HepG2 (cell line): ENCODE measurements at regions not wholly inside any gene's neighbourhood (a gene's known extent, or its start where the extent isn't known, plus 50 kb on each side); places are given as distances from the start of the nearest gene placed in this dataset.

Source experiments
- ATAC-seq: fragments of 200-7000 bp; cut with Tn5 transposase; 3 replicates; pipeline ENCODE4 v1.9.1; 2020; ENCODE audit warnings: mild to moderate bottlenecking, moderate library complexity
- BruUV-seq: library from RNA; stranded (reverse); fragments of 400-500 nt; replicated peaks from 2 replicates; lab custom pipeline; 2021; lab: Mats Ljungman, UMichigan
- CTCF ChIA-PET: fragments of 300-600 bp; formaldehyde crosslinking; extraction: SDS; loops from one replicate; lab custom pipeline; 2021; ENCODE audit warnings: low total read pairs, inconsistent platforms, low intra/inter-chr PET ratio; lab: Yijun Ruan, JAX
- POLR2A ChIA-PET: fragments of 350-600 bp; sonication (Branson Sonifier 250); formaldehyde crosslinking; loops from one replicate; lab custom pipeline; 2020; ENCODE audit warnings: antibody characterized with exemption, inconsistent platforms; lab: Yijun Ruan, JAX
- DNase-seq: peaks from one replicate; pipeline ENCODE4 v3.0.0-alpha.2; 2015; ENCODE audit warnings: low spot score
- FAIRE-seq: peaks from 3 replicates; lab custom pipeline; 2011; peaks lifted over from hg19 to GRCh38; lab: Jason Lieb, UNC
- H2AFZ ChIP-seq: one replicate; pipeline ENCODE4 v1.6.1; 2011; ENCODE audit warnings: low read length, inconsistent platforms
- H3K27ac ChIP-seq: fragments of 300-600 bp; 3 replicates; pipeline ENCODE4 v1.8.0; 2011; ENCODE audit warnings: mixed run types, mild to moderate bottlenecking, mixed read lengths, low read length, inconsistent platforms; ENCODE audit not compliant: insufficient read depth; ENCODE audit errors: extremely low read length
- H3K27me3 ChIP-seq, 2 experiments: fragments of 200-600 bp in 1 of 2; 2 replicates in 1 of 2; 3 replicates in 1 of 2; pipeline versions ENCODE4 v1.6.0 to v1.8.0; 2011; ENCODE audit warnings: low read length in 2 of 2, mild to moderate bottlenecking in 2 of 2, moderate library complexity in 2 of 2, inconsistent platforms in 1 of 2; ENCODE audit not compliant: insufficient read depth in 2 of 2, control insufficient read depth in 1 of 2
- H3K36me3 ChIP-seq, 2 experiments: fragments of 200-600 bp in 1 of 2; replicated peaks in 1 of 2; 2 replicates in 1 of 2; 3 replicates in 1 of 2; pipeline versions ENCODE4 v1.5.1 to v1.8.0; 2011; ENCODE audit warnings: low read length in 2 of 2, inconsistent platforms in 1 of 2; ENCODE audit not compliant: insufficient read depth in 2 of 2, control insufficient read depth in 1 of 2
- H3K4me1 ChIP-seq: 2 replicates; pipeline ENCODE4 v1.5.1; 2012; ENCODE audit warnings: low read length, inconsistent platforms; ENCODE audit not compliant: insufficient read depth
- H3K4me2 ChIP-seq: 2 replicates; pipeline ENCODE4 v1.6.0; 2011; ENCODE audit warnings: low read depth, low read length, inconsistent platforms
- H3K4me3 ChIP-seq, 3 experiments: fragments of 200-600 bp in 1 of 3; sonication (generic), shearing (Covaris generic) in 1 of 3; replicated peaks in 1 of 3; 2 replicates each; pipeline ENCODE4 v1.5.1; 2011 to 2016; ENCODE audit warnings: low read length in 3 of 3, inconsistent platforms in 2 of 3, low read depth in 2 of 3, mild to moderate bottlenecking in 2 of 3, control low read depth in 1 of 3, mixed read lengths in 1 of 3; ENCODE audit not compliant: insufficient read depth in 1 of 3
- H3K79me2 ChIP-seq: one replicate; pipeline ENCODE4 v1.6.1; 2011; ENCODE audit warnings: low read length, inconsistent platforms; ENCODE audit not compliant: insufficient read depth
- H3K9ac ChIP-seq: 2 replicates; pipeline ENCODE4 v1.6.0; 2011; ENCODE audit warnings: mild to moderate bottlenecking, low read depth, low read length, inconsistent platforms; ENCODE audit not compliant: insufficient read depth
- H3K9me3 ChIP-seq: 2 replicates; pipeline ENCODE4 v1.5.1; 2012; ENCODE audit warnings: mild to moderate bottlenecking, low read length
- H4K20me1 ChIP-seq: 2 replicates; pipeline ENCODE4 v1.6.0; 2011; ENCODE audit warnings: inconsistent platforms, mild to moderate bottlenecking, low read length, moderate library complexity; ENCODE audit not compliant: insufficient read depth
- ARNTL ChIP-seq: sonication (generic); formaldehyde crosslinking; IDR thresholded peaks from 2 replicates; pipeline ENCODE4 v1.4.0; 2020; ENCODE audit warnings: mild to moderate bottlenecking, missing genetic modification reagents
- GABPB1 ChIP-seq: IDR thresholded peaks from 2 replicates; pipeline ENCODE4 v1.6.1; 2016; ENCODE audit warnings: mild to moderate bottlenecking, missing genetic modification reagents, moderate library complexity, missing compliant biosample characterization
- HNF1B ChIP-seq: sonication (generic); formaldehyde crosslinking; IDR thresholded peaks from 2 replicates; pipeline ENCODE4 v1.5.1; 2020; ENCODE audit warnings: mild to moderate bottlenecking, moderate library complexity, missing genetic modification reagents
- RFX1 ChIP-seq: fragments of 450-650 bp; IDR thresholded peaks from 2 replicates; pipeline ENCODE4 v1.6.1; 2017
- RNF2 ChIP-seq: fragments of 450-650 bp; conservative IDR thresholded peaks from 2 replicates; pipeline ENCODE4 v1.6.1; 2016; ENCODE audit warnings: low read depth
- TOPORS ChIP-seq: sonication (generic); formaldehyde crosslinking; IDR thresholded peaks from 2 replicates; pipeline ENCODE4 v1.8.0; 2023; ENCODE audit warnings: mild to moderate bottlenecking, missing genetic modification reagents
- XRCC5 ChIP-seq: fragments of 200-400 bp; formaldehyde crosslinking; optimal IDR thresholded peaks from 2 replicates; pipeline ENCODE3; 2017; ENCODE audit warnings: mild to moderate bottlenecking, low read length
- ZBTB26 ChIP-seq: IDR thresholded peaks from 2 replicates; pipeline ENCODE4 v1.6.1; 2016; ENCODE audit warnings: missing compliant biosample characterization, missing genetic modification reagents, borderline replicate concordance
- ZMYM3 ChIP-seq: sonication (generic); formaldehyde crosslinking; IDR thresholded peaks from 2 replicates; pipeline ENCODE4 v1.5.1; 2020; ENCODE audit warnings: mild to moderate bottlenecking, missing genetic modification reagents
- ZNF672 ChIP-seq: sonication (generic); formaldehyde crosslinking; IDR thresholded peaks from 2 replicates; pipeline ENCODE4 v1.8.1; 2022; ENCODE audit warnings: missing genetic modification reagents
- ZNF839 ChIP-seq: sonication (generic); formaldehyde crosslinking; IDR thresholded peaks from 2 replicates; pipeline ENCODE4 v1.4.0; 2020; ENCODE audit warnings: missing genetic modification reagents, mild to moderate bottlenecking, borderline replicate concordance
- WGBS: methylation state at CpG from one replicate; pipeline ENCODE4 v1.1.6; 2017; ENCODE audit warnings: low lambda C conversion rate; 5-methylcytosine and 5-hydroxymethylcytosine counted together
- in situ Hi-C: cut with HindIII; loops from 2 replicates; pipeline ENCODE4 v1.10.0; 2017; ENCODE audit warnings: low pct_unique_long_range_greater_than_20kb; ENCODE audit not compliant: extremely low pct_ligation_motif_present
- intact Hi-C: fragments of 100-400 bp; cut with micrococcal nuclease; formaldehyde crosslinking; loops from one replicate; pipeline ENCODE4 v1.10.0; 2022; ENCODE audit not compliant: unreplicated experiment

GRCh38 chr16:79805621-79806020, 205.1 kb upstream of the MAF start (continued):
- no peak for TF ChIP-seq HNF1B (CRISPR knock-in tag)
- TF ChIP-seq ZNF672 (CRISPR knock-in tag), result no peak
- no peak for TF ChIP-seq RNF2
- TF ChIP-seq TOPORS (CRISPR knock-in tag), result no peak
- no peak for TF ChIP-seq GABPB1 (CRISPR knock-in tag)
- TF ChIP-seq ZBTB26 (CRISPR knock-in tag), result no peak
- TF ChIP-seq XRCC5, result no peak
- TF ChIP-seq RFX1, result no peak
- TF ChIP-seq, all 625 proteins: peak for 0

GRCh38 chr16:79801646-79802045, 201.1 kb upstream of the MAF start:
- TF ChIP-seq ZNF839 (CRISPR knock-in tag) (no peak), ARNTL (CRISPR knock-in tag) (no peak), ZMYM3 (CRISPR knock-in tag) (no peak)
- peaks cover 22% of the 10 kb centered on the region; the same call in 1 of the 2 replicates for H3K9me3 ChIP-seq
- in situ Hi-C loops, result no loop called here
- CTCF ChIA-PET, result no interaction called here
- no peaks in the 10 kb centered on the region for H3K27me3 ChIP-seq
- no peak overlapping the region for H2AFZ ChIP-seq
- no TSS peak for BruUV-seq
- no peak overlapping the region for H3K9ac ChIP-seq
- FAIRE-seq, result no peak
- no peak overlapping the region for H3K27ac ChIP-seq
- DNase-seq, result no peak
- intact Hi-C loops, result no loop called here
- no peaks in the 10 kb centered on the region for H3K36me3 ChIP-seq
- 5% methylated on average over 5 of the region's 5 CpGs for WGBS
- no peaks in the 10 kb centered on the region for H4K20me1 ChIP-seq
- POLR2A ChIA-PET, result no interaction called here
- H3K4me2 ChIP-seq, result no peak overlapping the region
- ATAC-seq, result no peak
- H3K79me2 ChIP-seq, result no peaks in the 10 kb centered on the region
- H3K4me1 ChIP-seq, result no peaks in the 10 kb centered on the region
- no peak overlapping the region for H3K4me3 ChIP-seq
